ENCODE measurements at regions not wholly inside any gene's neighbourhood (a gene's known extent, or its start where the extent isn't known, plus 50 kb on each side); places are given as distances from the start of the nearest gene placed in this dataset.

- Histone ChIP-seq H3K4me1 (ENCODE audit: control insufficient read depth, extremely low read depth, insufficient read depth, low read length) (peaks cover 18% of the 10 kb centered on the region), H3K27ac (ENCODE audit: control insufficient read depth, insufficient read depth, low read length) (no peak overlapping the region), H3K79me2 (ENCODE audit: control insufficient read depth, insufficient read depth, low read length) (no peaks in the 10 kb centered on the region), H2AFZ (ENCODE audit: control insufficient read depth, low read length) (no peak overlapping the region), H3K9ac (ENCODE audit: control insufficient read depth, extremely low read depth, insufficient read depth, low read length) (no peak overlapping the region), H3K9me3 (ENCODE audit: control insufficient read depth, low read depth, low read length) (no peaks in the 10 kb centered on the region), H3K27me3 (ENCODE audit: control insufficient read depth, extremely low read depth, insufficient read depth, low read length) (peaks cover 14% of the 10 kb centered on the region), H3K4me3 (ENCODE audit: control insufficient read depth in 2 of 3, extremely low read depth in 1 of 3, insufficient read depth in 2 of 3, low read depth in 1 of 3, low read length in 3 of 3) (no peak overlapping the region), H3K4me2 (ENCODE audit: control insufficient read depth, extremely low read depth, insufficient read depth, low read depth, low read length) (no peak overlapping the region), H4K20me1 (ENCODE audit: control insufficient read depth, extremely low read depth, insufficient read depth, low read length) (no peaks in the 10 kb centered on the region), H3K36me3 (ENCODE audit: control insufficient read depth in 2 of 2, extremely low read depth in 1 of 2, insufficient read depth in 2 of 2, low read length in 2 of 2) (no peaks in the 10 kb centered on the region), H3K9me1 (ENCODE audit: control insufficient read depth, extremely low read depth, insufficient read depth, low read length) (no peaks in the 10 kb centered on the region)
- dilution Hi-C loops (cut with MboI; ENCODE audit: extremely low pct_ligation_motif_present, low sequenced_read_pairs) = no loop called here
- FAIRE-seq (no peak), DNase-seq (ENCODE audit: low read depth, low spot score) (no peak)
- no peak for TF ChIP-seq CTCF (optimal IDR thresholded peaks at IDR 0.05 in 1 of 3, IDR thresholded peaks at IDR 0.05 in 1 of 3, conservative IDR thresholded peaks at IDR 0.05 in 1 of 3; ENCODE audit: extremely low read depth in 1 of 3, insufficient read depth in 2 of 3, low read length in 3 of 3)
- TF ChIP-seq EZH2 (IDR thresholded peaks at IDR 0.05; ENCODE audit: low read length) = no peak
Measured at GRCh38 chr22:46028106-46028991, 51.4 kb upstream of the WNT7B start.

GRCh38 chr22:46029036-46029435, 52.1 kb upstream of the WNT7B start:
- no peaks in the 10 kb centered on the region for H3K36me3 ChIP-seq (ENCODE audit: control insufficient read depth in 2 of 2, extremely low read depth in 1 of 2, insufficient read depth in 2 of 2, low read length in 2 of 2)
- H3K9ac ChIP-seq (ENCODE audit: control insufficient read depth, extremely low read depth, insufficient read depth, low read length) = no peak overlapping the region
- dilution Hi-C loops (cut with MboI; ENCODE audit: extremely low pct_ligation_motif_present, low sequenced_read_pairs) = no loop called here
- H3K27me3 ChIP-seq (ENCODE audit: control insufficient read depth, extremely low read depth, insufficient read depth, low read length) = peaks cover 14% of the 10 kb centered on the region
- H3K4me1 ChIP-seq (ENCODE audit: control insufficient read depth, extremely low read depth, insufficient read depth, low read length) = peaks cover 20% of the 10 kb centered on the region
- FAIRE-seq (no peak), DNase-seq (ENCODE audit: low read depth, low spot score) (no peak)
- H4K20me1 ChIP-seq (ENCODE audit: control insufficient read depth, extremely low read depth, insufficient read depth, low read length) = no peaks in the 10 kb centered on the region
- H2AFZ ChIP-seq (ENCODE audit: control insufficient read depth, low read length) = no peak overlapping the region
- H3K27ac ChIP-seq (ENCODE audit: control insufficient read depth, insufficient read depth, low read length) = no peak overlapping the region
- H3K9me3 ChIP-seq (ENCODE audit: control insufficient read depth, low read depth, low read length) = no peaks in the 10 kb centered on the region
- TF ChIP-seq CTCF (optimal IDR thresholded peaks at IDR 0.05 in 1 of 3, IDR thresholded peaks at IDR 0.05 in 1 of 3, conservative IDR thresholded peaks at IDR 0.05 in 1 of 3; ENCODE audit: extremely low read depth in 1 of 3, insufficient read depth in 2 of 3, low read length in 3 of 3) (no peak), EZH2 (IDR thresholded peaks at IDR 0.05; ENCODE audit: low read length) (no peak)
- H3K4me3 ChIP-seq (ENCODE audit: control insufficient read depth in 2 of 3, extremely low read depth in 1 of 3, insufficient read depth in 2 of 3, low read depth in 1 of 3, low read length in 3 of 3) = no peak overlapping the region
- H3K9me1 ChIP-seq (ENCODE audit: control insufficient read depth, extremely low read depth, insufficient read depth, low read length) = no peaks in the 10 kb centered on the region
- no peak overlapping the region for H3K4me2 ChIP-seq (ENCODE audit: control insufficient read depth, extremely low read depth, insufficient read depth, low read depth, low read length)
- no peaks in the 10 kb centered on the region for H3K79me2 ChIP-seq (ENCODE audit: control insufficient read depth, insufficient read depth, low read length)
